GM21619 (cell line): ENCODE measurements at regions not wholly inside any gene's neighbourhood (a gene's known extent, or its start where the extent isn't known, plus 50 kb on each side); places are given as distances from the start of the nearest gene placed in this dataset.
"Not testable (repeated sequence)": the region's sequence is repeated elsewhere in the genome, so short reads cannot be mapped to it uniquely, and the experiment has no call there.

Experiments
- ATAC-seq: cut with Tn5 transposase; IDR thresholded peaks from one replicate; pipeline ENCODE4 v1.9.1; 2021; ENCODE audit not compliant: unreplicated experiment

- no peak for ATAC-seq
Measured at GRCh38 chr3:176357891-176358290, 839.4 kb downstream of the TBL1XR1 start.

GRCh38 chr3:176354843-176355242, 842.4 kb downstream of the TBL1XR1 start:
- ATAC-seq: no peak

GRCh38 chr3:176352716-176353334, 844.5 kb downstream of the TBL1XR1 start:
- ATAC-seq: no peak

- no peak for ATAC-seq
Measured at GRCh38 chr3:176351408-176351807, 845.9 kb downstream of the TBL1XR1 start.

GRCh38 chr3:176349706-176350105, 847.6 kb downstream of the TBL1XR1 start:
- ATAC-seq: no peak

- ATAC-seq: no peak
Measured at GRCh38 chr3:176347424-176348146, 849.7 kb downstream of the TBL1XR1 start.

- ATAC-seq: no peak
Measured at GRCh38 chr3:176341963-176342362, 855.3 kb downstream of the TBL1XR1 start.

- ATAC-seq: no peak
Measured at GRCh38 chr3:176328666-176329065, 868.6 kb downstream of the TBL1XR1 start.

- no peak for ATAC-seq
Measured at GRCh38 chr3:176328198-176328597, 869.1 kb downstream of the TBL1XR1 start.

- ATAC-seq: not testable (repeated sequence)
Measured at GRCh38 chr3:176326894-176327490, 870.3 kb downstream of the TBL1XR1 start.

- not testable (repeated sequence) for ATAC-seq
Measured at GRCh38 chr3:176321532-176321931, 875.8 kb downstream of the TBL1XR1 start.

- no peak for ATAC-seq
Measured at GRCh38 chr3:176321099-176321498, 876.2 kb downstream of the TBL1XR1 start.

GRCh38 chr3:176313426-176313825, 883.9 kb downstream of the TBL1XR1 start:
- no peak for ATAC-seq

GRCh38 chr3:176310641-176311040, 886.6 kb downstream of the TBL1XR1 start:
- no peak for ATAC-seq

- ATAC-seq: no peak
Measured at GRCh38 chr3:176302271-176302670, 895.0 kb downstream of the TBL1XR1 start.

GRCh38 chr3:176296066-176296597, 901.1 kb downstream of the TBL1XR1 start:
- ATAC-seq: no peak

GRCh38 chr3:176293276-176293675, 904.0 kb downstream of the TBL1XR1 start:
- ATAC-seq: no peak

GRCh38 chr3:176286476-176287085, 910.7 kb downstream of the TBL1XR1 start:
- ATAC-seq: no peak

GRCh38 chr3:176275538-176275937, 921.7 kb downstream of the TBL1XR1 start:
- no peak for ATAC-seq

- no peak for ATAC-seq
Measured at GRCh38 chr3:176275113-176275512, 922.2 kb downstream of the TBL1XR1 start.

GRCh38 chr3:176274161-176274560, 923.1 kb downstream of the TBL1XR1 start:
- ATAC-seq: no peak

GRCh38 chr3:176262071-176262470, 935.2 kb downstream of the TBL1XR1 start:
- no peak for ATAC-seq
